ENCODE measurements at regions not wholly inside any gene's neighbourhood (a gene's known extent, or its start where the extent isn't known, plus 50 kb on each side); places are given as distances from the start of the nearest gene placed in this dataset.
A peak's percentile ranks its signal among the peaks of the same experiment; 100 is the strongest.

GRCh38 chr2:176395273-176395854 lies 126.1 kb downstream of the MTX2 start:
- ATAC-seq (no peak), FAIRE-seq (no peak), DNase-seq (ENCODE audit: low spot score) (no peak)
- intact Hi-C loops (cut with micrococcal nuclease; ENCODE audit: unreplicated experiment) (no loop called here), in situ Hi-C loops (cut with HindIII; ENCODE audit: extremely low pct_ligation_motif_present, low pct_unique_long_range_greater_than_20kb) (no loop called here)
- Histone ChIP-seq H3K36me3 (replicated peaks in 1 of 2; ENCODE audit: control insufficient read depth in 1 of 2, insufficient read depth in 2 of 2, low read length in 2 of 2) (no peaks in the 10 kb centered on the region), H3K9ac (ENCODE audit: insufficient read depth, low read depth, low read length) (no peak overlapping the region), H3K4me2 (ENCODE audit: low read depth, low read length) (peak overlapping the region; percentile 14), H3K9me3 (ENCODE audit: low read length) (no peaks in the 10 kb centered on the region), H2AFZ (ENCODE audit: low read length) (no peak overlapping the region), H3K4me3 (replicated peaks in 1 of 3; ENCODE audit: insufficient read depth in 1 of 3, low read depth in 2 of 3, low read length in 3 of 3) (no peak overlapping the region), H3K79me2 (ENCODE audit: insufficient read depth, low read length) (no peaks in the 10 kb centered on the region), H4K20me1 (ENCODE audit: insufficient read depth, low read length) (no peaks in the 10 kb centered on the region), H3K4me1 (ENCODE audit: insufficient read depth, low read length) (no peaks in the 10 kb centered on the region), H3K27me3 (ENCODE audit: control insufficient read depth in 1 of 2, insufficient read depth in 2 of 2, low read length in 2 of 2) (peaks cover 0 to 7% of the 10 kb centered on the region in 2 experiments; a peak in 1 of 5 replicates), H3K27ac (ENCODE audit: extremely low read length, insufficient read depth, low read length) (no peak overlapping the region)
- WGBS (ENCODE audit: low lambda C conversion rate), result 23% methylated on average over 3 of the region's 3 CpGs
- CTCF ChIA-PET (ENCODE audit: low intra/inter-chr PET ratio, low total read pairs), result no interaction called here
- POLR2A ChIA-PET, result no interaction called here
- no TSS peak for BruUV-seq (replicated peaks)
- TF ChIP-seq HES4 (CRISPR knock-in tag; IDR thresholded peaks at IDR 0.05; ENCODE audit: borderline replicate concordance) (no peak), GABPA (IDR thresholded peaks at IDR 0.05; ENCODE audit: low read depth, low read length) (no peak), GABPA (CRISPR knock-in tag; IDR thresholded peaks at IDR 0.05; ENCODE audit: low read depth) (no peak), JARID2 (CRISPR knock-in tag; IDR thresholded peaks at IDR 0.05; ENCODE audit: insufficient replicate concordance) (no peak), NR1H2 (CRISPR knock-in tag; IDR thresholded peaks at IDR 0.05; ENCODE audit: borderline replicate concordance, low read depth) (no peak), TBX3 (IDR thresholded peaks at IDR 0.05; ENCODE audit: borderline replicate concordance) (no peak), ZFP62 (CRISPR knock-in tag; IDR thresholded peaks at IDR 0.05) (no peak), ZNF317 (CRISPR knock-in tag; IDR thresholded peaks at IDR 0.05) (no peak), BORCS8-MEF2B (CRISPR knock-in tag; IDR thresholded peaks at IDR 0.05) (no peak), ZNF709 (CRISPR knock-in tag; IDR thresholded peaks at IDR 0.05) (no peak), ZNF644 (CRISPR knock-in tag; IDR thresholded peaks at IDR 0.05; ENCODE audit: low read depth) (no peak), ZNF230 (CRISPR knock-in tag; IDR thresholded peaks at IDR 0.05) (no peak), ZBTB43 (CRISPR knock-in tag; conservative IDR thresholded peaks at IDR 0.05) (no peak), CHCHD3 (CRISPR knock-in tag; IDR thresholded peaks at IDR 0.05) (no peak), ARID3A (IDR thresholded peaks at IDR 0.05; ENCODE audit: low read depth, low read length) (no peak), NONO (IDR thresholded peaks at IDR 0.05) (no peak), NONO (CRISPR knock-in tag; conservative IDR thresholded peaks at IDR 0.05) (no peak), ARID4A (CRISPR knock-in tag; IDR thresholded peaks at IDR 0.05; ENCODE audit: borderline replicate concordance) (no peak)

All from HepG2 (cell line).